Right atrium auricular region (tissue), 2 donors: ENCODE measurements at regions not wholly inside any gene's neighbourhood (a gene's known extent, or its start where the extent isn't known, plus 50 kb on each side); places are given as distances from the start of the nearest gene placed in this dataset.
A peak's percentile ranks its signal among the peaks of the same experiment; 100 is the strongest.
"Not testable (repeated sequence)": the region's sequence is repeated elsewhere in the genome, so short reads cannot be mapped to it uniquely, and the experiment has no call there.

Experiments used
- DNase-seq: peaks from one replicate; pipeline ENCODE4 v3.0.0-alpha.2; 2019; ENCODE audit warnings: low spot score
- H3K27ac ChIP-seq, 2 donors: fragments of 200-600 bp; sonication (generic); 1 replicate in 1 of 2; 2 replicates in 1 of 2; pipeline ENCODE4 v1.5.1; 2016 to 2019
- H3K27me3 ChIP-seq, 2 donors: fragments of 200-600 bp; sonication (generic); one replicate each; pipeline versions ENCODE4 v1.5.1 to v1.6.0; 2017 to 2019
- H3K36me3 ChIP-seq: fragments of 200-600 bp; sonication (generic); one replicate; pipeline ENCODE4 v1.5.1; 2016
- H3K4me1 ChIP-seq, 2 donors: fragments of 200-600 bp; sonication (generic); one replicate each; pipeline versions ENCODE4 v1.5.1 to v1.6.0; 2017 to 2019
- H3K4me3 ChIP-seq, 2 donors: fragments of 200-600 bp; sonication (generic); 1 replicate in 1 of 2; 2 replicates in 1 of 2; pipeline ENCODE4 v1.5.1; 2017 to 2019; ENCODE audit warnings: mild to moderate bottlenecking in 1 of 2, moderate library complexity in 1 of 2
- H3K9me3 ChIP-seq, 2 donors: fragments of 200-600 bp; sonication (generic); one replicate each; pipeline ENCODE4 v1.5.1; 2019
- TF ChIP-seq, protein P1 (sequence below), 2 donors: fragments of 200-600 bp; sonication (generic); IDR thresholded peaks; one replicate each; pipeline ENCODE4 v1.5.1; 2019; ENCODE audit warnings: antibody characterized with exemption in 2 of 2

DNA sequence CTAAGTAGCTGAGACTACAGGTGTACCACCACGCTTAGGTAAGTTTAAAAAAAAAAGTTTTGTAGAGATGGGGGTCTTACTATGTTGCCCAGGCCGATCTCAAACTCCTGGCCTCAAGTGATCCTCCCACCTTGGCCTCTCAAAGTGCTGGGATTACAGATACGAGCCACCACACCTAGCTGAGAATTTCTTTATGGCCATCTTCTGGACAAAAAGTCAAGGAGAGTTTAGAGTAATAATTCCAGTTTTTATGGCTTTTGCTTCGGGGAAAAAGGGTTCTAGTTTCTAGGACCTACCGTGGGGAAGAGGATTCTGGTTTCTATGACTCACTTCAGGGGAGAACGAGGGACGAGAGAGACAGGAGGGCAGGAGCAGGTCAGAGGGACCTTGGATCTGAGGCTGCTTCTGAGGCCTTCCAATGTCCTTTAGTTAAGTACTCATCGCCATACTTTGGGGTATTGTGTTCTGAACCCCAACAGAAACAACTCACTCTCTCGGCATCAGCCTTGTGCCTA is 69.3 kb upstream of the IER3 start:
- TF ChIP-seq, protein P1, sequence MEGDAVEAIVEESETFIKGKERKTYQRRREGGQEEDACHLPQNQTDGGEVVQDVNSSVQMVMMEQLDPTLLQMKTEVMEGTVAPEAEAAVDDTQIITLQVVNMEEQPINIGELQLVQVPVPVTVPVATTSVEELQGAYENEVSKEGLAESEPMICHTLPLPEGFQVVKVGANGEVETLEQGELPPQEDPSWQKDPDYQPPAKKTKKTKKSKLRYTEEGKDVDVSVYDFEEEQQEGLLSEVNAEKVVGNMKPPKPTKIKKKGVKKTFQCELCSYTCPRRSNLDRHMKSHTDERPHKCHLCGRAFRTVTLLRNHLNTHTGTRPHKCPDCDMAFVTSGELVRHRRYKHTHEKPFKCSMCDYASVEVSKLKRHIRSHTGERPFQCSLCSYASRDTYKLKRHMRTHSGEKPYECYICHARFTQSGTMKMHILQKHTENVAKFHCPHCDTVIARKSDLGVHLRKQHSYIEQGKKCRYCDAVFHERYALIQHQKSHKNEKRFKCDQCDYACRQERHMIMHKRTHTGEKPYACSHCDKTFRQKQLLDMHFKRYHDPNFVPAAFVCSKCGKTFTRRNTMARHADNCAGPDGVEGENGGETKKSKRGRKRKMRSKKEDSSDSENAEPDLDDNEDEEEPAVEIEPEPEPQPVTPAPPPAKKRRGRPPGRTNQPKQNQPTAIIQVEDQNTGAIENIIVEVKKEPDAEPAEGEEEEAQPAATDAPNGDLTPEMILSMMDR (IDR thresholded peaks at IDR 0.05): no peak
- peak overlapping the region; percentile 52 to 80 for H3K27ac ChIP-seq
- H3K4me1 ChIP-seq: peaks cover 0 to 19% of the 10 kb centered on the region in 2 donors
- H3K36me3 ChIP-seq: no peaks in the 10 kb centered on the region
- no peak overlapping the region for H3K4me3 ChIP-seq
- no peak for DNase-seq
- no peaks in the 10 kb centered on the region for H3K27me3 ChIP-seq
- H3K9me3 ChIP-seq: no peaks in the 10 kb centered on the region

DNA sequence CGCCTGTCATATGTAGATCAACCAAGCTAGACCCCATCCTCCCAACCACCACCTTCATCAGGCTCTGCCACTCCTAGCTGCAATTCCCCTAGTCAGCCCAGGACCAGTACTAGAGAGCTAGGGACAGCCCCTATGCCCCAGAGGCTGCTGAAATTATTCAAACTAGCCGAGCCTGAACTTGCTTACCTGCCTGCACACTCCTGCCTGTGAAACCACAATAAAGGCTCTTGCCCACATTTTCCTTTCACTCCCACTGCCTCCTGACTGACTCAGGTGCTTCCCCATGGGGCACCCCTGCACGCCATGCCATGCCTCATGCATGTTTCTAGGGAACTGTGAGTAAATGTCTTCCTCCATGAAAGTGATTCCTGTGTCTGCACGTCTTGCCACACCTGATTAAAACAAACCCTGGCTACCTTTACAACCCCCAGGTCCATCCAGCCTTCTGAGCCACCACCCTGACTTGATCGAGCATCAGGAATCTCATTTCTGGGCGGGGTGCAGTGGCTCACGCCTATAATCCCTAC is 66.5 kb upstream of the IER3 start:
- Histone ChIP-seq H3K4me3 (no peak overlapping the region), H3K4me1 (peaks cover 0 to 19% of the 10 kb centered on the region in 2 donors), H3K9me3 (no peaks in the 10 kb centered on the region), H3K36me3 (no peaks in the 10 kb centered on the region), H3K27me3 (no peaks in the 10 kb centered on the region), H3K27ac (no peak overlapping the region)
- TF ChIP-seq, protein P1 (IDR thresholded peaks at IDR 0.05): no peak
- no peak for DNase-seq

DNA sequence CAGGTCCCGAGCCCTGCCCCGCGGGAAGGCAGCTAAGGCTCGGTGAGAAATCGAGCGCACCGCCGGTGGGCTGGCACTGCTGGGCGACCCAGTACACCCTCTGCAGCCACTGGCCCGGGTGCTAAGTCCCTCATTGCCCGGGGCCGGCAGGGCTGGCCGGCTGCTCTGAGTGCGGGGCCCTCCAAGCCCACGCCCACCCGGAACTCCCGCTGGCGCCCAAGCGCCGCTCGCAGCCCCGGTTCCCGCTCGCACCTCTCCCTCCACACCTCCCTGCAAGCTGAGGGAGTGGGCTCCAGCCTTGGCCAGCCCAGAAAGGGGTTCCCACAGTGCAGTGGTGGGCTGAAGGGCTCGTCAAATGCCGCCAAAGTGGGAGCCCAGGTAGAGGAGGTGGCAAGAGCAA is 63.2 kb upstream of the IER3 start:
- not testable (repeated sequence) for H3K27me3 ChIP-seq, DNase-seq

DNA sequence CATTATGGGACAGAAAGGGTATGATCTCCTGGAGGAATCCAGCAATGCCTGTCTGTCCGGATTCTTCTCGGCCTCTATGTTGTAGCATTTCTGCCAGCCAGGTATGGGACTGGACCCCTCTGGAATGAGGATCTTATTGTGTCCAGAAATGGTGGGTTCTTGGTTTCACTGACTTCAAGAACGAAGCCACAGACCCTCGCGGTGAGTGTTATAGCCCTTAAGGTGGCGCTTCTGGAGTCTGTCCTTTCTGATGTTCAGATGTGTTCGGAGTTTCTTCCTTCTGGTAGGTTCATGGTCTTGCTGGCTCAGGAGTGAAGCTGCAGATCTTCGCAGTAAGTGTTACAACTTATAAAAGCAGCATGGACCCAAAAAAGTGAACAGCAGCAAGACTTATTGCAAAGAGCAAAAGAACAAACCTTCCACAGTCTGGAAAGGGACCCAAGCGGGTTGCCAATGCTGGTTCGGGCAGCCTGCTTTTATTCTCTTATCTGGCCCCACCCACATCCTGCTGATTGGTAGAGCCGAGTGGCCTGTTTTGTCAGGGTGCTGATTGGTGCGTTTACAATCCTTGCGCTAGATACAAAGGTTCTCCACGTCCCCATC is 62.3 kb upstream of the IER3 start:
- TF ChIP-seq, protein P1 (IDR thresholded peaks at IDR 0.05): no peak
- Histone ChIP-seq H3K36me3 (no peaks in the 10 kb centered on the region), H3K9me3 (no peaks in the 10 kb centered on the region), H3K4me3 (no peak overlapping the region), H3K27me3 (no peaks in the 10 kb centered on the region), H3K27ac (no peak overlapping the region), H3K4me1 (no peaks in the 10 kb centered on the region)
- DNase-seq: no peak

More for the DNA sequence above, 63.2 kb upstream of the IER3 start:
- H3K36me3 ChIP-seq, H3K27ac ChIP-seq, H3K9me3 ChIP-seq, H3K4me3 ChIP-seq, H3K4me1 ChIP-seq: not testable (repeated sequence)

DNA sequence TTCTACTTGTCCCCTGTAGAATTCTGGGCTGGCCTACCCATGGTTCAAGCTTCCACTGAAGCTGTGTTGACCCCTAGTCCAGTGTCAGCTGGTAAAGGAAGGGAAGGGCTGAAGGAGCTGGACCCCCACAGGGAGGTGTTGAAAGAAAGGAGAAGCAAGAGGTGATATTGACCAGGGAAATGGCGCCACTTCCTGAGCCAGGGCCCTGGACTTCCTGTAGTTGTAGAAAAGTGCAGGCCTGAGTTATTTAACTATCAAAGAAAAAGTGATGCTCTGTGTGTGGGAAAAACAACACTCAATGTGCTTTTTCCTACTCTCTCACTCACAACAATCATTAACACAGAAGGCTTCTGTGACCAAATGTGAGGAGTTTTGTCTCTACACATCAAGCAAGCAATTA is 60.0 kb upstream of the IER3 start:
- DNase-seq: no peak
- no peak overlapping the region for H3K4me3 ChIP-seq
- no peak overlapping the region for H3K27ac ChIP-seq

DNA sequence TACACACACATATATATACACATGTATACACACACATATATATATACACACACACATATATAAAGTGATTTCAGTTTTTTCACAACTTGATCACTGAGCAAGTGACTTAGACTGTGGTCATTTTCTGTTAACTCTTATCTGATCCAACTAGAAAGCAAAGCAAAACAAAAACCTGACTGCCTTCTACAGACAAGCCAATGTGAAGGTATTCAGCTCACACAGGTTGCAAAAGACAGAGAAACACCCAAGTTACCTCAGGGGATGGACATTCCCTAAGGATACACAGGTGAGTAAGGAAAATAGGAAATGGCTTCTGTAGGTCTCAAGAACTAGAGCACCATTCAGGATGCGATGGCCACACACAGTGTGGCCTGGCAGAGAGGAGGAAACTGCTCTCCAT is 58.4 kb upstream of the IER3 start:
- no peaks in the 10 kb centered on the region for H3K4me1 ChIP-seq
- TF ChIP-seq, protein P1 (IDR thresholded peaks at IDR 0.05): no peak
- no peaks in the 10 kb centered on the region for H3K36me3 ChIP-seq
- H3K27me3 ChIP-seq: no peaks in the 10 kb centered on the region
- no peaks in the 10 kb centered on the region for H3K9me3 ChIP-seq
- H3K4me3 ChIP-seq: no peak overlapping the region
- H3K27ac ChIP-seq: no peak overlapping the region
- DNase-seq: no peak

More for the DNA sequence above, 60.0 kb upstream of the IER3 start:
- Histone ChIP-seq H3K4me1 (no peaks in the 10 kb centered on the region), H3K27me3 (no peaks in the 10 kb centered on the region), H3K9me3 (no peaks in the 10 kb centered on the region), H3K36me3 (no peaks in the 10 kb centered on the region)
- TF ChIP-seq, protein P1 (IDR thresholded peaks at IDR 0.05): no peak
